ENCODE measurements at regions not wholly inside any gene's neighbourhood (a gene's known extent, or its start where the extent isn't known, plus 50 kb on each side); places are given as distances from the start of the nearest gene placed in this dataset.

GRCh38 chr2:16520891-16521290 is 144.7 kb downstream of the CYRIA start:
- no peak overlapping the region for H3K4me2 ChIP-seq (ENCODE audit: low read length)
- no peaks in the 10 kb centered on the region for H3K27me3 ChIP-seq (ENCODE audit: insufficient read depth, low read depth, low read length)
- H2AFZ ChIP-seq (ENCODE audit: low read depth, low read length): no peak overlapping the region
- H3K36me3 ChIP-seq (ENCODE audit: insufficient read depth, low read length): no peaks in the 10 kb centered on the region
- H3K9ac ChIP-seq (ENCODE audit: low read length): no peak overlapping the region
- TF ChIP-seq RAD21 (conservative IDR thresholded peaks at IDR 0.05) (no peak), SMC3 (conservative IDR thresholded peaks at IDR 0.05; ENCODE audit: poor library complexity) (no peak), EP300 (conservative IDR thresholded peaks at IDR 0.05; ENCODE audit: poor library complexity, severe bottlenecking) (no peak), TAF1 (IDR thresholded peaks at IDR 0.05; ENCODE audit: low read depth) (no peak), MXI1 (conservative IDR thresholded peaks at IDR 0.05; ENCODE audit: poor library complexity, severe bottlenecking) (no peak), EZH2 (IDR thresholded peaks at IDR 0.05; ENCODE audit: borderline replicate concordance, insufficient read depth, low read length, poor library complexity, severe bottlenecking) (no peak), POLR2AphosphoS5 (IDR thresholded peaks at IDR 0.05) (no peak), CTCF (IDR thresholded peaks at IDR 0.05; ENCODE audit: poor library complexity, severe bottlenecking) (no peak), REST (IDR thresholded peaks at IDR 0.05; ENCODE audit: borderline replicate concordance) (no peak)
- no peaks in the 10 kb centered on the region for H4K20me1 ChIP-seq (ENCODE audit: insufficient read depth)
- H3K27ac ChIP-seq (ENCODE audit: low read length): no peak overlapping the region
- H3K79me2 ChIP-seq (replicated peaks; ENCODE audit: insufficient read depth, low read length): no peaks in the 10 kb centered on the region
- no peaks in the 10 kb centered on the region for H3K9me3 ChIP-seq (ENCODE audit: low read length)
- H3K4me3 ChIP-seq (ENCODE audit: low read length): no peak overlapping the region
- H3K9me2 ChIP-seq (ENCODE audit: insufficient read depth, low read length): no peaks in the 10 kb centered on the region
- no peaks in the 10 kb centered on the region for H3F3A ChIP-seq (ENCODE audit: insufficient read depth, low read length, poor library complexity, severe bottlenecking)

GRCh38 chr2:16515696-16516095 is 149.9 kb downstream of the CYRIA start:
- H3K27me3 ChIP-seq (ENCODE audit: insufficient read depth, low read depth, low read length): no peaks in the 10 kb centered on the region
- no peak overlapping the region for H3K27ac ChIP-seq (ENCODE audit: low read length)
- H3K9me3 ChIP-seq (ENCODE audit: low read length): no peaks in the 10 kb centered on the region
- H3K79me2 ChIP-seq (replicated peaks; ENCODE audit: insufficient read depth, low read length): no peaks in the 10 kb centered on the region
- H3F3A ChIP-seq (ENCODE audit: insufficient read depth, low read length, poor library complexity, severe bottlenecking): no peaks in the 10 kb centered on the region
- no peak for TF ChIP-seq MXI1 (conservative IDR thresholded peaks at IDR 0.05; ENCODE audit: poor library complexity, severe bottlenecking)
- TF ChIP-seq EZH2 (IDR thresholded peaks at IDR 0.05; ENCODE audit: borderline replicate concordance, insufficient read depth, low read length, poor library complexity, severe bottlenecking): no peak
- no peak for TF ChIP-seq SMC3 (conservative IDR thresholded peaks at IDR 0.05; ENCODE audit: poor library complexity)
- TF ChIP-seq CTCF (IDR thresholded peaks at IDR 0.05; ENCODE audit: poor library complexity, severe bottlenecking): no peak
- TF ChIP-seq TAF1 (IDR thresholded peaks at IDR 0.05; ENCODE audit: low read depth): no peak
- TF ChIP-seq RAD21 (conservative IDR thresholded peaks at IDR 0.05): no peak
- no peak for TF ChIP-seq REST (IDR thresholded peaks at IDR 0.05; ENCODE audit: borderline replicate concordance)
- TF ChIP-seq POLR2AphosphoS5 (IDR thresholded peaks at IDR 0.05): no peak
- TF ChIP-seq EP300 (conservative IDR thresholded peaks at IDR 0.05; ENCODE audit: poor library complexity, severe bottlenecking): no peak
- H4K20me1 ChIP-seq (ENCODE audit: insufficient read depth): no peaks in the 10 kb centered on the region
- H3K4me2 ChIP-seq (ENCODE audit: low read length): no peak overlapping the region
- H3K4me3 ChIP-seq (ENCODE audit: low read length): no peak overlapping the region
- H3K9me2 ChIP-seq (ENCODE audit: insufficient read depth, low read length): no peaks in the 10 kb centered on the region
- H3K9ac ChIP-seq (ENCODE audit: low read length): no peak overlapping the region
- no peaks in the 10 kb centered on the region for H3K36me3 ChIP-seq (ENCODE audit: insufficient read depth, low read length)
- H2AFZ ChIP-seq (ENCODE audit: low read depth, low read length): no peak overlapping the region
